ENCODE measurements at regions not wholly inside any gene's neighbourhood (a gene's known extent, or its start where the extent isn't known, plus 50 kb on each side); places are given as distances from the start of the nearest gene placed in this dataset.

- TF ChIP-seq EZH2 (IDR thresholded peaks at IDR 0.05; ENCODE audit: borderline replicate concordance, low read length) (no peak), CTCF (IDR thresholded peaks at IDR 0.05; ENCODE audit: low read length) (no peak)
- H3K4me2 ChIP-seq (ENCODE audit: low read length) = no peak overlapping the region
- no peaks in the 10 kb centered on the region for H3K9me3 ChIP-seq (ENCODE audit: low read length)
- H3K9me2 ChIP-seq (ENCODE audit: low read depth, low read length) = no peaks in the 10 kb centered on the region
- H3K27me3 ChIP-seq (ENCODE audit: insufficient read depth, low read length) = no peaks in the 10 kb centered on the region
- no peak overlapping the region for H3K4me3 ChIP-seq (ENCODE audit: low read depth, low read length, poor library complexity, severe bottlenecking)
- no peaks in the 10 kb centered on the region for H3F3A ChIP-seq (ENCODE audit: insufficient read depth, low read length)
- H3K27ac ChIP-seq (ENCODE audit: low read depth, low read length, poor library complexity, severe bottlenecking) = no peak overlapping the region
- H3K9ac ChIP-seq (ENCODE audit: low read length) = no peak overlapping the region
- no peaks in the 10 kb centered on the region for H3K4me1 ChIP-seq (ENCODE audit: insufficient read depth, low read length, severe bottlenecking)
- H3K36me3 ChIP-seq (ENCODE audit: insufficient read depth, low read length) = no peaks in the 10 kb centered on the region
- H2AFZ ChIP-seq (ENCODE audit: low read length) = no peak overlapping the region
- no peaks in the 10 kb centered on the region for H3K79me2 ChIP-seq (ENCODE audit: insufficient read depth, low read length)
- no peaks in the 10 kb centered on the region for H4K20me1 ChIP-seq (ENCODE audit: insufficient read depth, low read length)
These were observed 217.6 kb downstream of the KLF6 start for GRCh38 chr10:3567291-3567963.

GRCh38 chr10:3566627-3567026 lies 218.4 kb downstream of the KLF6 start:
- H3F3A ChIP-seq (ENCODE audit: insufficient read depth, low read length) = no peaks in the 10 kb centered on the region
- H3K9me3 ChIP-seq (ENCODE audit: low read length) = no peaks in the 10 kb centered on the region
- H3K4me3 ChIP-seq (ENCODE audit: low read depth, low read length, poor library complexity, severe bottlenecking) = no peak overlapping the region
- H3K27ac ChIP-seq (ENCODE audit: low read depth, low read length, poor library complexity, severe bottlenecking) = no peak overlapping the region
- H3K9me2 ChIP-seq (ENCODE audit: low read depth, low read length) = no peaks in the 10 kb centered on the region
- H3K4me1 ChIP-seq (ENCODE audit: insufficient read depth, low read length, severe bottlenecking) = no peaks in the 10 kb centered on the region
- H2AFZ ChIP-seq (ENCODE audit: low read length) = no peak overlapping the region
- H3K79me2 ChIP-seq (ENCODE audit: insufficient read depth, low read length) = no peaks in the 10 kb centered on the region
- H3K4me2 ChIP-seq (ENCODE audit: low read length) = no peak overlapping the region
- H3K27me3 ChIP-seq (ENCODE audit: insufficient read depth, low read length) = no peaks in the 10 kb centered on the region
- no peaks in the 10 kb centered on the region for H3K36me3 ChIP-seq (ENCODE audit: insufficient read depth, low read length)
- TF ChIP-seq EZH2 (IDR thresholded peaks at IDR 0.05; ENCODE audit: borderline replicate concordance, low read length) (no peak), CTCF (IDR thresholded peaks at IDR 0.05; ENCODE audit: low read length) (no peak)
- no peaks in the 10 kb centered on the region for H4K20me1 ChIP-seq (ENCODE audit: insufficient read depth, low read length)
- H3K9ac ChIP-seq (ENCODE audit: low read length) = no peak overlapping the region

- no peaks in the 10 kb centered on the region for H3K4me1 ChIP-seq (ENCODE audit: insufficient read depth, low read length, severe bottlenecking)
- H3K9me3 ChIP-seq (ENCODE audit: low read length) = no peaks in the 10 kb centered on the region
- no peak overlapping the region for H2AFZ ChIP-seq (ENCODE audit: low read length)
- H3K27me3 ChIP-seq (ENCODE audit: insufficient read depth, low read length) = no peaks in the 10 kb centered on the region
- H3F3A ChIP-seq (ENCODE audit: insufficient read depth, low read length) = no peaks in the 10 kb centered on the region
- TF ChIP-seq CTCF (IDR thresholded peaks at IDR 0.05; ENCODE audit: low read length) = no peak
- no peak for TF ChIP-seq EZH2 (IDR thresholded peaks at IDR 0.05; ENCODE audit: borderline replicate concordance, low read length)
- H3K36me3 ChIP-seq (ENCODE audit: insufficient read depth, low read length) = no peaks in the 10 kb centered on the region
- H4K20me1 ChIP-seq (ENCODE audit: insufficient read depth, low read length) = no peaks in the 10 kb centered on the region
- no peak overlapping the region for H3K4me2 ChIP-seq (ENCODE audit: low read length)
- no peak overlapping the region for H3K27ac ChIP-seq (ENCODE audit: low read depth, low read length, poor library complexity, severe bottlenecking)
- H3K9me2 ChIP-seq (ENCODE audit: low read depth, low read length) = no peaks in the 10 kb centered on the region
- H3K9ac ChIP-seq (ENCODE audit: low read length) = no peak overlapping the region
- H3K79me2 ChIP-seq (ENCODE audit: insufficient read depth, low read length) = no peaks in the 10 kb centered on the region
- H3K4me3 ChIP-seq (ENCODE audit: low read depth, low read length, poor library complexity, severe bottlenecking) = no peak overlapping the region
These were observed 220.5 kb downstream of the KLF6 start for GRCh38 chr10:3564346-3565002.
